Stimulated activated CD4-positive, alpha-beta T cell treated with anti-CD3 and anti-CD28 coated beads, Interleukin-4, amount 100 ng/mL, for 48 hours (primary cell): ENCODE measurements at regions not wholly inside any gene's neighbourhood (a gene's known extent, or its start where the extent isn't known, plus 50 kb on each side); places are given as distances from the start of the nearest gene placed in this dataset.

Experiments used
- DNase-seq, 2 donors: peaks; one replicate each; pipeline ENCODE4 v3.0.0-alpha.2; 2020; ENCODE audit warnings: low read depth in 2 of 2

GRCh38 chr16:85539629-85540291 is 73.4 kb upstream of the GSE1 start:
- no peak for DNase-seq

GRCh38 chr16:85541181-85541580 is 71.9 kb upstream of the GSE1 start:
- DNase-seq, result no peak

DNA sequence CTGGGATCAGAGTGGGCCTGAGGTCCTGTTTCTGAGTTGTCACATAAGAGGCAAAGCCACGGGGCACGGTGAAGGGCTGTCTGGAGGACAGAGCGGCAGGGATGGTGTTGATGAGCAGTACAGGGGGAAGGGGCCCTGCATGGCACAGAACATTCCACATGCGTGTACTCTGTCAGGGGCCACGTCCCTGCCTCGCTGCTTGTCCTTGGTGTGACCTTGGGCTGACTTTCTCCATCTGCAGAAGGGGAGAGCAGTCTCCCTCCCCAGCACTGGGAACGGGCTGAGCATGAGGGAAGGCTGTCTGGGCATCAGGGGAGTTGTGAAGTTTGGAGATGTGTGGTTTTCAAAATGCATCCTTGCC is 71.5 kb upstream of the GSE1 start:
- DNase-seq, result no peak

GRCh38 chr16:85541980-85542900 is 70.9 kb upstream of the GSE1 start:
- no peak for DNase-seq

GRCh38 chr16:85543536-85543935 is 69.6 kb upstream of the GSE1 start:
- DNase-seq, result no peak

DNA sequence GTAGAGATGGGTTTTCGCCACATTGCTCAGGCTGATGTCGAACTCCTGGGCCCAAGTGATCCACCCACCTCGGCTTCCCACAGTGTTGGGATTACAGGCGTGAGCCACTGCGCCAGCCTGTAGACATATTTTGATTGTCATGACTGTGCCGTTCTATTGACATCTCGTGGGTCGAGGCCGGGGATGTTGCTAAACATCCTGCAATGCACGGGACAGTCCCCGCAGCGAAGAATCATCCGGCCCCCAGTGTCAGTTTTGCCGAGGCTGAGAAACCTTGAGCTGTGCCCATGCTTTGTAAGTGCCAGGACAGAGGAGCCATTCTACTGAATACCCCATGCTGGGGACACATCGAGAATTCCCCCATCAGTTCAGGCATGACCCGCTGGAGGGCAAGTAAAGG is 69.1 kb upstream of the GSE1 start:
- no peak for DNase-seq

- DNase-seq, result no peak
Measured at GRCh38 chr16:85544668-85545067, 68.5 kb upstream of the GSE1 start.

DNA sequence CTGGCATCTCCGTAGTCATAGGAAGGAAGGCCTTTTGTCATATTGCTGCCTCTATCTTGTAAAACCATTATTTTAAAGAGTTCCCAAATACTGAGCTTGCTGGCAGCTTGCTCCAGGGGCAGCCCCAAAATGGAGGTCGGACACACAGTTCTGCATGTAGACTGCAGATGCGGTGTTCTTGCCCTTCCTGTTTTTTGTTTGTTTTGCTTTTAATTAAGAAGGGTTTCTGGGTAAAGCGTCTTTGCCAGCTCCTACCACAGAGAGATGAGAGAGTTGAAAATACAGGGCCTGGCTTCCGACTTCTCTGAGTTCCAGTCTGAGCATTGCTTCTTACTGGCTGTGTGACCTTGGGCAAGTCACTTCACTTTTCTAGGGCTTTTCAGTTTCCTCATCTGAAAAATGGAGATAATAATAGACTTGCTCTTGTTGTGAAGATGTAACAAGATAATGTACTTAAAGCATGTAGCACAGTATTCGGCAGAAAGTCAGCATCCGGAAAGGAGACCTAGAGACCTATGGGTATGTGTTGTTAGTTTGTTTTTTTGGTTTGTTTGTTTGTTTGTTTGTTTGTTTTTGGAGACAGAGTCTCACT is 67.8 kb upstream of the GSE1 start:
- no peak for DNase-seq

- no peak for DNase-seq
Measured at GRCh38 chr16:85546585-85547447, 66.3 kb upstream of the GSE1 start.

DNA sequence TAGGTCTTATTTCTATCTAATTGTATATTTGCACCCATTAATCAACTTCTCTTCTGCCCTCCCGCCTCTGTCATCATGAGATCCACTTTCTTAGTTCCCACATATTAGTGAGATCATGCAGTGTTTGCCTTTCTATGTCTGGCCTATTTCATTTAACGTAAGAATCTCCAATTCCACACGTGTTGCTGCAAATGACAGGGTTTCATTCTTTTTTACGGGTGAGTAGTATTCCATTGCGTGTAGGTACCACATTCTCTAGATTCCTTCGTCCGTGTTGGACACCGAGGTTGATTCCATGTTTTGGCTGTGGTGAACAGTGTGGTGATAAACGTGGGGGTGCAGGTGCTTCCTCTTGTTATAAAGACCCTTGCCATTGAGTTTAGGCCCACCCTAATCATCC is 64.7 kb upstream of the GSE1 start:
- DNase-seq, result no peak

DNA sequence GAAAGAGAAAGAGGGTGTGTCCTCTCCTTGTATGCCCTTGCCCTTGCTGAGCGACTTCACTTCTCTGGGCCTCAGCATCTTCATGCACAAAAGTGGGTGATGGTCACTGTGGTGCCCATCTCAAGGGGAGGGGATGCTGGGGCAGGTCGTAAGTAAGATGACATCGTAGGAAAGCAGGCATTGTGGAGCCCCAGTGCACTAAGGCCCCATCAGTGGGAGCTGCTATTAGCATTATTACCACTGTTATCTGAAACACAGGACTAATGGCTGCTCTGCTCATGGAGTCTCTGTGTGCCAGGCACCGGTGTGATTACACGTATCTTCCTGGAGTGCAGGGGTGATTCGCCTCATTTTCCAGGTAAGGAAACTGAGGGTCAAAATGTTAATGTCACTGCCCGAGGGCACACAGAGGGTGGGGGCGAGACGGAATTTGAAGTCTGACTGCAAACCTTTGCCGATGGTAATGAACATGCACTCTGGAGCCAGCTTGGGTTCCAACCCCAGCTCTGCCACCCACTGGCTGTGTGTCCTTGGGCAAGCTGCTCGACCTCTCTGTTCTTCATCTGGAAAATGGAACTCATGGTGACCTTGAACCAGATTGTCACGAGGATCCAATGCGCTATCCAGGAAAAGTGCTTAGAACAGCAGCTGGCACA is 63.2 kb upstream of the GSE1 start:
- no peak for DNase-seq

DNA sequence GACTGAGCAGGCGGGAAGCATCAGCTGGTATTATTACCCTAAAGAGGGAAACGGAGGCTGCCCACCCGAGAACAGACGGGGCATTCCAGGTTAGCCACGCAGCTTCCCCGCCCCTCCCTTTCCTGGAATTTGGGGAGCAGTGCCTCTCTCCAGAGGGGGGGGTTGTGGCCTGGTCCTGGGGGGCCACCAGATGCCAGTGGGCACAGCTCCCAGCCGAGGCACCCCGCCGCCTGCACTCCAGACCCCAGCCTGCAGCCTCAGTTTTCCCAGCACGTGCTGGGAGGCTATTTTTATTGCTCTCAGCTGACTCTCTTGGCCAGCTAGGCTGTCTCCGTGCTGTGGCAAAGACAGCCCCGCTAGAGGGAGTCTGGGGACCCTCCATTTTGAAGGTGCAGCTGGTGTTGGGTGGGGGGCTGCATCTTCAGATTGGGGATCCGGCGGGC is 62.7 kb upstream of the GSE1 start:
- no peak for DNase-seq

- no peak for DNase-seq
Measured at GRCh38 chr16:85550953-85551924, 61.9 kb upstream of the GSE1 start.

- peak in 1 of 2 donors; percentile 6 for DNase-seq
Measured at GRCh38 chr16:85552980-85553435, 60.1 kb upstream of the GSE1 start.

GRCh38 chr16:85553436-85554113 is 59.5 kb upstream of the GSE1 start:
- DNase-seq, result peak; percentile 17 to 30

- peak; percentile 63 to 73 for DNase-seq
Measured at GRCh38 chr16:85554114-85554888, 58.8 kb upstream of the GSE1 start.

GRCh38 chr16:85554889-85555718 is 58.0 kb upstream of the GSE1 start:
- peak; percentile 47 to 54 for DNase-seq
